Transverse colon (tissue), 4 donors: ENCODE measurements at regions not wholly inside any gene's neighbourhood (a gene's known extent, or its start where the extent isn't known, plus 50 kb on each side); places are given as distances from the start of the nearest gene placed in this dataset.

ENCODE experiments used
- POLR2A ChIP-seq: fragments of 450-650 bp; IDR thresholded peaks from one replicate; pipeline ENCODE4 v1.6.1; 2016; ENCODE audit warnings: antibody characterized with exemption, mild to moderate bottlenecking, moderate library complexity
- POLR2AphosphoS5 ChIP-seq, 3 donors: sonication (generic); formaldehyde crosslinking; IDR thresholded peaks; one replicate each; pipeline ENCODE4 v1.6.1; 2016; ENCODE audit warnings: antibody characterized with exemption in 3 of 3
- TF ChIP-seq, protein P1 (sequence below), 5 experiments: fragments of 200-600 bp in 3 of 5; fragments of 450-650 bp in 2 of 5; sonication (generic) in 3 of 5; IDR thresholded peaks; 1 replicate in 2 of 5; 2 replicates in 3 of 5; pipeline ENCODE4 v1.5.1; 2016 to 2017; ENCODE audit warnings: antibody characterized with exemption in 5 of 5, inconsistent platforms in 3 of 5, mild to moderate bottlenecking in 2 of 5, moderate library complexity in 1 of 5

DNA sequence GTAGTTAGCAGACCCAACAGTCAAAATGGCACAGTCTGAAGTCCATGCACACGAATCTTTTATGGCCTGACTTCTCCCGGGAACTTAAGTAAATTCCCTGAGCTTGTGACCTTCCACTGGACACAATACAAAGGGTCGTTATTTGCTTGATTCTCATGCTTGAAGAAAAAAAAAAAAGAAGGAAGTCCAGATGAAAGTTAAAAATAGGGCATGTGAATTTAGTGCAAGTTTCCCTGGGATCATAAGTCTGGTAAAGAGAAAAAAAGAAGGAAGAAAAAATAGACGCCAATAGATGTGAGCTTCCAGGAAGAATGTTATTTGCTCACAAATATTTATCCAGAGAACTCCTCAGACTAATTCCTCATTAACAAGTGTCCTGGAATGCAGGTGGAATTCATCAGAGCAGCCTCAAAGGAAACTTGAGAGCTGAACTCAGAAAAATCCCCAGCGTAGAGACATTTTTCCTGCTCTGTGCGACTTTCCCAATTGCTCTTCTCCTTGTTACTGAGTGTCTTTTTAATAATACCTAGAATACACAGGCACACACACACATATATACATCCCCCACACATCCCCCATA lies 616.3 kb downstream of the EBF1 start:
- TF ChIP-seq, protein P1, sequence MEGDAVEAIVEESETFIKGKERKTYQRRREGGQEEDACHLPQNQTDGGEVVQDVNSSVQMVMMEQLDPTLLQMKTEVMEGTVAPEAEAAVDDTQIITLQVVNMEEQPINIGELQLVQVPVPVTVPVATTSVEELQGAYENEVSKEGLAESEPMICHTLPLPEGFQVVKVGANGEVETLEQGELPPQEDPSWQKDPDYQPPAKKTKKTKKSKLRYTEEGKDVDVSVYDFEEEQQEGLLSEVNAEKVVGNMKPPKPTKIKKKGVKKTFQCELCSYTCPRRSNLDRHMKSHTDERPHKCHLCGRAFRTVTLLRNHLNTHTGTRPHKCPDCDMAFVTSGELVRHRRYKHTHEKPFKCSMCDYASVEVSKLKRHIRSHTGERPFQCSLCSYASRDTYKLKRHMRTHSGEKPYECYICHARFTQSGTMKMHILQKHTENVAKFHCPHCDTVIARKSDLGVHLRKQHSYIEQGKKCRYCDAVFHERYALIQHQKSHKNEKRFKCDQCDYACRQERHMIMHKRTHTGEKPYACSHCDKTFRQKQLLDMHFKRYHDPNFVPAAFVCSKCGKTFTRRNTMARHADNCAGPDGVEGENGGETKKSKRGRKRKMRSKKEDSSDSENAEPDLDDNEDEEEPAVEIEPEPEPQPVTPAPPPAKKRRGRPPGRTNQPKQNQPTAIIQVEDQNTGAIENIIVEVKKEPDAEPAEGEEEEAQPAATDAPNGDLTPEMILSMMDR (IDR thresholded peaks at IDR 0.05), result no peak
- no peak for TF ChIP-seq POLR2AphosphoS5 (IDR thresholded peaks at IDR 0.05)
- no peak for TF ChIP-seq POLR2A
